NCI-H2081 treated with DMSO at 0.1 percent for 48 hours (cell line): ENCODE measurements at regions not wholly inside any gene's neighbourhood (a gene's known extent, or its start where the extent isn't known, plus 50 kb on each side); places are given as distances from the start of the nearest gene placed in this dataset.
A peak's percentile ranks its signal among the peaks of the same experiment; 100 is the strongest.
"Not testable (repeated sequence)": the region's sequence is repeated elsewhere in the genome, so short reads cannot be mapped to it uniquely, and the experiment has no call there.

Experiments used
- DNase-seq: peaks from one replicate; lab custom pipeline; 2025; lab: John Stamatoyannopoulos, UW

- DNase-seq = no peak
Measured at GRCh38 chr6:14995966-14996602, 249.8 kb upstream of the JARID2 start.

DNA sequence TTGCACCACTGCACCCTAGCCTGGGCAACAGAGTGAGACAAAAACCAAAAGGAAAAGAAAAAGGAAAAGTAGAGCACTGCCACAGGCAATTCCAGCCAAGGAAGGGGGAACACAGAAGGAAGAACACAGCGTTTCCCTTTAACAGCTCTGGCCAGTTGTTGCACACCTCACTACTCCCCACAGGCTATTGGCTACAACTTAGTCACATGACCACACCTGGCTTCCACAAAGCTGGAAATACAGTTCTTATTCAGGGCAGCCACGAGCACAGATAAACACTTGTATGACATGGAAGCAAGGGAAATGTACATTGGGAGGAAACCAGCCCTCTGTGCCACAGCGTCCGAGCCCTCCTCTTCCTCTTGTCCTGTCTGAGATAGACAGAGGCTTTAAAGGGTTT is 249.0 kb upstream of the JARID2 start:
- no peak for DNase-seq

DNA sequence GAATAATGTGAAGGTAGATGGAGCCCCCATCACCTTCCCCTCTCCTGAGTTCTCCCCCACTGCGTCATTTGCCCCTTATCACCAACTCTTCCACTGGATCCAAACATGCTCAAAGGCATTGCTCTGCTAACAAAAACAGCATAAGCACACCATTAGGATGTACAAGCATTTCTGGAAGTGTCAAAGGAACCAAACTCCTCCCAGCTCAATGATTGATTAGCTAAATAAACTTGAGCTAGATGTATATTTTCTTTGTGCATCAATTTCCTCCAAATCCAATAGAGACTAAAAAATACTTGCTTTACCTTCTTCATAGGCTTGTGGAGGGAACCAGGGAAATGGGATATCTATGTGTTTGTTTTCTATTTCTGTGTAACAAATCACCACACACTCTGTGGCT is 248.4 kb upstream of the JARID2 start:
- DNase-seq = no peak

- DNase-seq = no peak
Measured at GRCh38 chr6:14999106-14999505, 246.8 kb upstream of the JARID2 start.

GRCh38 chr6:15001326-15001910 is 244.5 kb upstream of the JARID2 start:
- no peak for DNase-seq

GRCh38 chr6:15008269-15008668 is 237.6 kb upstream of the JARID2 start:
- no peak for DNase-seq

DNA sequence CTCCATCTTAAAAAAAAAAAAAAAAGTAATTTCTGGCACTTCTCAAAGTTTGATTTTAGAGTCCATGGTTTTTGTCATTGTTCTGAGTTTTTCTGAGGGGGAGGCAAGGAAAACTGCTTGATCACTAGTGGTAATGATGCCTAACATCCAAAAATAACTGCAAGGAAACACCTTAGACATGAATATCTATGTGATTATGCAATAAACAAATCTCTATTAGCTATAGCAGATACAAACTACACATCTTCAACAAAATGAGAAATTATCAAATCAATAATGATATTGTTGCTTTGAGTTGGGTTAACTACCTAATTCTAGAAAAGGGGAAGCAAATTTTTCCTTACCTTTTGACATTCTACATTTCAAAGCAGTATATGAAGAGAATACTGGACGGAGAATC is 230.9 kb upstream of the JARID2 start:
- no peak for DNase-seq

- no peak for DNase-seq
Measured at GRCh38 chr6:15016813-15017212, 229.1 kb upstream of the JARID2 start.

- no peak for DNase-seq
Measured at GRCh38 chr6:15017261-15017660, 228.6 kb upstream of the JARID2 start.

DNA sequence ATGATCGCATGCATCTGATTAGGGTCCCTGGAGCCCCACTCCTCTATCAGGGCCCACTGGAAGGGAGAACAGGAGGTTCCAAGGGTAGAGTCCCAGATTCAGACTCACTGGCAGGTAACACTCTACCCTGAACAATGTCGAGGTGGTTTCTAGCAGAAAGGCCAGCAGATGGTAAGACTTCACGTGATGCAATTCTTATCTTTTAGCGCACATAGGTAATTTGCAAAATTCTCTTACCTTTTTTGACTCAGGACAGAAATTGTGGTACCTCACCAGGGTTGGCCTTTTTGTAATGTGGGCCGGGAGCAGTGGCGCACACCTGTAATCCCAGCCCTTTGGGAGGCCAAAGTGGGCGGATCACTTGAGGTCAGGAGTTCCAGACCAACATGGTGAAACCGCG is 228.1 kb upstream of the JARID2 start:
- DNase-seq = no peak

DNA sequence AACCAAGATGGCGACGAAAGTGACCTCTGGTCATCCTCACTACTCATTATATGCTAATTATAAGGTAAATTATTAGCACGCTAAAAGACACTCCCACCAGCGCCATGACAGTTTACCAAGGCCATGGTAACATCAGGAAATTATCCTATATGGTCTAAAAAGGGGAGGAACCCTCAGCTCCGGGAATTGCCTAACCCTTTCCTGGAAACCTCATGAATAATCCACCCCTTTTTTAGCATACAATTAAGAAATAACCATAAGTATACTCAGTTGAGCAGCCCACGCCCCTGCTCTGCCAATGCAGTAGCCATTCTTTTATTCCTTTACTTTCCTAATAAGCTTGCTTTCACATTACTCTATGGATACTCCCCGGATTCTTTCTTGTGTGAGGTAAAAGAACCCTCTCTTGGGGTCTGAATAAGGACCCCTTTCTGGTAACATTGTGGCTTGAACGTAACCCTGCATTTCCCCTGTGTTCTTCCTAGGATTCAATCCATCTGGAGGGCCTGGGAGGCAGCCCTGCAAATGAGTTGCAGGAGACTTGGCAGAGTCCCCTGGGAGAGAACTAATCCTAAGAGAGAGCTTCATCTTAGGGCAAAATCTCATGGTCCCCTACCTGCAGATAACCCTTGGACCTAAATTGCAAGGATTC is 225.6 kb upstream of the JARID2 start:
- DNase-seq = no peak

- DNase-seq = no peak
Measured at GRCh38 chr6:15021074-15021473, 224.8 kb upstream of the JARID2 start.

DNA sequence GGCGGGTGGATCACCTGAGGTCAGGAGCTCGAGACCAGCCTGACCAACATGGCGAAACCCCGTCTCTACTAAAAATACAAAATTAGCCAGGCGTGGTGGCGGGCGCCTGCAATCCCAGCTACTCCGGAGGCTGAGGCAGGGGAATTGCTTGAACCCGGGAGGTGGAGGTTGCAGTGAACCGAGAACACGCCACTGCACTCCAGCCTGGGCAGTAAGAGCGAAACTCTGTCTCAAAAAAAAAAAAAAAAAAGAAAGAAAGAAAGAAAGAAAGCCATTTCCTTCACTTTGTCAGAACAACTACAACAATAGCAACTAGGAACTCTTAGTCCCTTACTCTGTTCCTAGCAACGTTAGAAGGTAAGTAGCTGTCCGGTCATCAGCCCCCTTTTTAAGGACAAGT is 222.9 kb upstream of the JARID2 start:
- DNase-seq = not testable (repeated sequence)

DNA sequence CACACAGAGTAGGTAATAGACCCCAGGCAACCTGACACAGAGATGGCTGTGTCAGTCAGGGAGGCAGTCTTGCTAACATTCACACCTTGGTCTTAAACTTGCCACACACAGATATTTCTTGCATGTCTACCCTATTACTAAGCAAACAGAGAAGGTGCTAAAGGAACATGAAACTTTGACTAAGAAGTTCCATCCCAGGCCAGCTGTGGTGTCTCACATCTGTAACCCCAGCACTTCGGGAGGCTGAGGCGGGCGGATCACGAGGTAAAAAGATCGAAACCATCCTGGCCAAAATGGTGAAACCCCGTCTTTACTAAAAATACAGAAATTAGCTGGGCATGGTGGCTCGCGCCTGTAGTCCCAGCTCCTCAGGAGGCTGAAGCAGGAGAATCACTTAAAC is 222.4 kb upstream of the JARID2 start:
- no peak for DNase-seq

DNA sequence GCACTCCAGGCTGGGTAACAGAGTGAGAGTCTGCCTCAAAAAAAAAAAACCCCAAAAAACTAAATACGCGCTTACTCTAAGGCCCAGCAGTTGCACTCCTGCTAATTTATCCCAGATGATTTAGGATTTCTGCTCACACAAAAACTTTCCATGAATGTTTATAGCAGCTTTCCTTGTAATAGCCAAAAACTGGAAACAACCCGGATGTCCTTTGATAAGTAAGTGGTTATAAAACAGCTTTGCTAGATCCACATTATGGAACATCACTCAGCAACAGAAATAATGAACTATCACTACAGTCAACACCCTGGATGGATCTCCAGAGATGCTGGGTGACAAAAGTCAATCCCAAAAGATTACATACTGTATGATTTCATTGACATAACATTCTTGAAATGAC is 220.4 kb upstream of the JARID2 start:
- DNase-seq = no peak

DNA sequence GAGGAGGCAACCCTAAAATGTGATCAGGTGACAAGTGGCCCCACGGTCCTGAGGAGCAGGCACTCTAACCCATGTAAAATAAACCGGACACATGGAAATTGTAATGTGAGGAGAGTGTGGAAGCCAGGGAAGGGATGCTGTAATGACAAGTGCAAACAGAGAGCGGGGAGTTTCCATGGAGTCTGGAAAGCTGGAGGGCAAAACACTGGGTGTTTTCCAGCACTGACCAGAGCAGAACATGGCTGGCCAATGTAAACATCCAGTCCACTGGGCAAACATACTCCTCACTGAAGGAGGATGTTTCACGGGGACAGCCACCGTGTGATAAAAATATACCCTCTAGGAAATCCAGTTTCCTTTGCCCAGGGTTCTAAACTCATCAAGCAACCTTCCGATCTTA is 219.0 kb upstream of the JARID2 start:
- DNase-seq = peak; percentile 85

DNA sequence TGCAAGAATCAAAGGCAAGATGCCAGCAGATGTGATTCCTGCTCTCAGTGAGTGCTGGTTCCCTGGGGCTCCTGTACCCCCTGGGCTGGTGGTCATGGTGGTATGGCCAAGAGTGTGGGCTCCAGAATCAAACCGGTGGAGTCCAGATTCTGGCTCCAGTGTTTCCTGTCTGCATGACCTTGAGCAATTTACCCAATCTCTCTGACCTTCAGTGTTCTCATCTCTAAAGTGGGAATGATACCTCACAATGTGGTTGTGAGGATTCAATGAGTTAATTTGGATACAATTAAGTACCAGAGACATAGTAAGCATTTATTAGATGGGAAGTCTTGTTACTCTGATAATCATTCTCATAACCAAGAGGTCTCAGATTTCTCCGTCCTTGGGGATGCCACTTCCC is 218.4 kb upstream of the JARID2 start:
- DNase-seq = no peak

DNA sequence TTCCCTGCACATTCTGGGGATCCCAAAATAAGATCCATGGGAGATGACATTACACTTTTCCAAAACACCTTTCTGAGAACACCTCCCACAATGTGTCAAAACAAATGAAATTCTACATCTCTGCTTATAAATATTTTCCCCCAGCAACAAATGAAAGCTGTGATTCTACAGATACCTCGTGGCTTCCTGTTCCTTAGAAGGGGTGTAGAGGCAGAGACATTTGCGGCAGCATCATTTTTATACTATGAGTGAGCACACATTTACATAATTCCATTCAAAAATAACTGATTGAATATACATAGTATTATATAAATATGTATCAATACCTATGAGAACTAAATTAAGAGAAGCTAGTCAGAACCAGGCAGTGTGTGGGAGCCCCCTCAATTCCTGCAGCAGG is 213.9 kb upstream of the JARID2 start:
- DNase-seq = no peak

DNA sequence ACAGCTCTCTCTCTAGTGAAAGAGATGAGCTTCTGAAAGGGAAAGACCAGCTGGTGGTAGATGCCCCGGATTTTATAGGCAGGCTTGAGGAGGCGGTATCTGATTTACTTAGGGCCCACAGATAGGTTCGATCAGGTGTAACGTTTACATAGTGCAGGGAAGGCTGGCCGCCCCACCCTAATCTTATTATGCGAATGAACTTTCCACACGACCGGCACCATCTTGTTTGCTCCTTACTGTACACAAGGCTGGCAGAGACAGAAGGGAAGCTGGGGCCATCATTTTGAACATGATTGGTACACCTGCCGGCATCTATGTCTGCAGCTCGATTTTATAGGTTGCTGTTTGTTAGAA is 212.0 kb upstream of the JARID2 start:
- no peak for DNase-seq

- DNase-seq = no peak
Measured at GRCh38 chr6:15036690-15037245, 209.1 kb upstream of the JARID2 start.

GRCh38 chr6:15037253-15037652 is 208.6 kb upstream of the JARID2 start:
- DNase-seq = no peak

- no peak for DNase-seq
Measured at GRCh38 chr6:15038013-15038791, 207.7 kb upstream of the JARID2 start.

DNA sequence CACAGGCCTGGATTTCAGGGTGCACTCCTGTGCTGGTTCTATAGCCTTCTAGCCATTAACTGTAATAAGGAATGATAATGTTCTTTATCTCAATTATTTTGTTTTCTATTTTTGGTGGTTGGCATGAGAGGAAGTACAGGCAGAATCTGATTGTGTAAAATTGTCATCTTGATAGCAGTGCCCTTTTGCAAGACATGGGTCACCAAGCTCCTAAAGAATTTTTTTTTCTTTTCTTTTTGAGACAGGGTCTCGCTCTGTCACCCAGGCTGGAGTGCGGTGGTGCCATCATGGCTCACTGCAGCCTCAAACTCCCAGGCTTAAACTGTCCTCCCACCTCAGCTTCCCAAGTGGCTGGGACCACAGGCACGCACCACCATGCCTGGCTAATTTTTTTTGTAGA is 206.7 kb upstream of the JARID2 start:
- DNase-seq = no peak
